ENCODE measurements at regions not wholly inside any gene's neighbourhood (a gene's known extent, or its start where the extent isn't known, plus 50 kb on each side); places are given as distances from the start of the nearest gene placed in this dataset.
A peak's percentile ranks its signal among the peaks of the same experiment; 100 is the strongest.

- H3K4me3 ChIP-seq (ENCODE audit: low read length), result no peak overlapping the region
- no peak for DNase-seq (ENCODE audit: low read depth)
- no peak for TF ChIP-seq CTCF (conservative IDR thresholded peaks at IDR 0.05; ENCODE audit: low read length)
Measured at GRCh38 chr1:234681990-234682389, 72.0 kb upstream of the IRF2BP2 start.

- no peak for TF ChIP-seq CTCF (conservative IDR thresholded peaks at IDR 0.05; ENCODE audit: low read length)
- no peak for DNase-seq (ENCODE audit: low read depth)
- H3K4me3 ChIP-seq (ENCODE audit: low read length), result no peak overlapping the region
Measured at GRCh38 chr1:234681065-234681464, 71.1 kb upstream of the IRF2BP2 start.

GRCh38 chr1:234680331-234680904, 70.4 kb upstream of the IRF2BP2 start:
- no peak for TF ChIP-seq CTCF (conservative IDR thresholded peaks at IDR 0.05; ENCODE audit: low read length)
- DNase-seq (ENCODE audit: low read depth), result no peak
- H3K4me3 ChIP-seq (ENCODE audit: low read length), result no peak overlapping the region

- peak overlapping the region; percentile 46 for H3K4me3 ChIP-seq (ENCODE audit: low read length)
- no peak for TF ChIP-seq CTCF (conservative IDR thresholded peaks at IDR 0.05; ENCODE audit: low read length)
- peak; percentile 74 for DNase-seq (ENCODE audit: low read depth)
Measured at GRCh38 chr1:234676103-234676594, 66.2 kb upstream of the IRF2BP2 start.

GRCh38 chr1:234675572-234675971, 65.6 kb upstream of the IRF2BP2 start:
- no peak overlapping the region for H3K4me3 ChIP-seq (ENCODE audit: low read length)
- no peak for TF ChIP-seq CTCF (conservative IDR thresholded peaks at IDR 0.05; ENCODE audit: low read length)
- no peak for DNase-seq (ENCODE audit: low read depth)

- no peak overlapping the region for H3K4me3 ChIP-seq (ENCODE audit: low read length)
- no peak for TF ChIP-seq CTCF (conservative IDR thresholded peaks at IDR 0.05; ENCODE audit: low read length)
- no peak for DNase-seq (ENCODE audit: low read depth)
Measured at GRCh38 chr1:234675006-234675405, 65.0 kb upstream of the IRF2BP2 start.

GRCh38 chr1:234674218-234674815, 64.3 kb upstream of the IRF2BP2 start:
- H3K4me3 ChIP-seq (ENCODE audit: low read length), result no peak overlapping the region
- DNase-seq (ENCODE audit: low read depth), result no peak
- no peak for TF ChIP-seq CTCF (conservative IDR thresholded peaks at IDR 0.05; ENCODE audit: low read length)
